Stimulated activated CD4-positive, alpha-beta T cell treated with anti-CD3 and anti-CD28 coated beads, Interleukin-1b, Interleukin-23, amount 100 ng/mL, for 24 hours (primary cell): ENCODE measurements at regions not wholly inside any gene's neighbourhood (a gene's known extent, or its start where the extent isn't known, plus 50 kb on each side); places are given as distances from the start of the nearest gene placed in this dataset.

Experiments
- DNase-seq, 4 experiments: peaks; one replicate each; pipeline ENCODE4 v3.0.0-alpha.2; 2020; ENCODE audit warnings: low read depth in 4 of 4, low spot score in 1 of 4

DNA sequence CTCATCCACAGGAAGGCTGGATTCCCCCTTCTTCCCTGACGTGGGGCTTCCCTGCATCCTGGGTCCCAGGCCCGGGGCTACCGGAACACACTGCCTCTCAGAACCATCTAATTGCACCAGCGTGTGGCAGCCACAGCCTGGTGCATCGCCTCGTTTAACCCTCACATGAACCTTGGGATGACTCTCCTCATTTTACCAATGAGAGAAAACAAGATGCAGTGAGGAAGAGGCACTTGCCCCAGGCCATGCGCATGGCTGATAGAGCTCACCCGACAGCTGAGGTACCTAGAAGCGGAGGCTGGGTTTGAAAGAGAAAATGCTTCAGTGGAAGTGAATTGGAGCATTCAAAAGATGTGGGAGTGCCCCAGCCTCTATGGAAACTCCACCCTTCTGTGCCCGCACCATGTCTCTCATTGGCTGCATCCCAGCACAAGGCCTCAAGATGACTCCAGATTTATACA is 162.3 kb downstream of the KATNIP start:
- DNase-seq: no peak

DNA sequence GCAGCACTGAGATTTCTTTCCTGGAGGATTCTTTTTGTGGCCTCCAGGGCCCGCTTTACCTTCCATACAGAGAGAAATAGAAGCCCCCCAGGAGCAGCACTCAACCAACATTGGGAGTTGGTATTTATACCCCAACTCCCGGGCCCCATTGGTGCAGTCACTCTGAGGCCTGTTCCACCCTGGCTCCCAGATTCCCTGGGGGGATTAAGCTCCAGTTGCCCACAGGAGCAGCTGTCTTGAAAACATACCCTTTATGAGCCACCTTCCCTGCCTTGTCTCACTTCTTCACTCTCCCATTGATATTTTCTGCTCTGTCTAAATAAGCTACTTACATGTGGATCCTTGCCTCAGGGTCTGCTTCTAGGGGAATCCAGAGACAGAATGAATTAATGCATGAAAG is 167.8 kb downstream of the KATNIP start:
- DNase-seq: no peak

DNA sequence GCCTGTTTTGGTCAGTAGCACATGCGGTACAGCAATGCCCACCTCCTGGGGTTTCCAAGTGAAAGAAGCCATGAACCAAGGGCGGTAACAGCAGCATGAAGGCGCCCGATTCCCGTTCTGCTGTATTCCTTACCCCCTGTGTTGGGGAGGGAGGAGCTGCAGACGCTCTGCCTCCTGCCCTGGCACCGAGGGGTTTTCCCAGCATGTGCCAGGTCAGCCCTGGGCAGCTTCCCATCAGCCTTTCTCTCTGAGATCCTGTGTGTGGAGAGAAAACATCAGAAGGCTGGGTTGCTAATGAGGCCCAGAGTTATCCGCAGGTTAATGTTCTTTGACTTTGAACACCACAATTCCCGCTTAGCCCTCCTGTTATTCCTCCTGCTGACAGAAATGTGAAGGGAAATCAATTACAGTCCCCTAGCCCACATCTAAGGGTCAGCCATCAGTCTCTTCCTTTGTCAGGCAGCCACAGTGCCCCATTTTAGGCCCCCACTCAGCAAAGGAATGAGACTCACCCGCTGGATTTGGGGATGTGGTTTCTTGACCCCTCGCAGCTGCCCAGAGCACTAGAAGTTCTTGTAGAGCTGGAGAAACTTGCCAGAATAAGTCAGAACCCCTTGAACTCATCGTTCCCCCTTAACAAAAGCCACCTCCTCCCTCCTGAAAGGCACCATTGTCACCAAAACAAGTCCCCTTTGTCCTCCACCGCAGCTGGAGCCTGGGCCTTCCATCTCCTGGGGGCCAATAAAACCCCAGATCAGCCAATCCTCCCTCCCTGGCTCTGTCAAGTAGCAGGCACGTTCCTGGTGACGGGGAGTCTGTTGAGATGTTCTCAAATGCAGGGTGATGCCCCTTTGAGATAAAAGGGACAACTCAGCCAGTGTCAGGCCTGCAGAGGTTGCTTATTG is 168.5 kb downstream of the KATNIP start:
- DNase-seq: no peak

DNA sequence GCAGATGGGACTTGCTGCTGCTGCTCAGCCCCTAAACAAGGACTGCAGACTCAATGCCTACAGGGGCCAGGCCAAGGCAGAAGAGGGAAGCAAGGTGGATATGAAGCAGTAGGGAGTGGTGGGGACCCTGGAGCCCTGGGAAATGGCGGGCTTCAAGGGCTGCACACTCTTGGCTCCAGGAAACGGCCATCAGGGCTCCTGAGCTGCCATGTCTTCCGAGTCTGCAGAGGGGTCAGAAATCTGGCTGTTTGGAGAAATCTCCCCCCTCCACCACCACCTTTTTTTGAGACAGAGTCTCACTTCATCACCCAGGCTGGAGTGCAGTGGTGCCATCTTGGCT is 169.1 kb downstream of the KATNIP start:
- DNase-seq: no peak

DNA sequence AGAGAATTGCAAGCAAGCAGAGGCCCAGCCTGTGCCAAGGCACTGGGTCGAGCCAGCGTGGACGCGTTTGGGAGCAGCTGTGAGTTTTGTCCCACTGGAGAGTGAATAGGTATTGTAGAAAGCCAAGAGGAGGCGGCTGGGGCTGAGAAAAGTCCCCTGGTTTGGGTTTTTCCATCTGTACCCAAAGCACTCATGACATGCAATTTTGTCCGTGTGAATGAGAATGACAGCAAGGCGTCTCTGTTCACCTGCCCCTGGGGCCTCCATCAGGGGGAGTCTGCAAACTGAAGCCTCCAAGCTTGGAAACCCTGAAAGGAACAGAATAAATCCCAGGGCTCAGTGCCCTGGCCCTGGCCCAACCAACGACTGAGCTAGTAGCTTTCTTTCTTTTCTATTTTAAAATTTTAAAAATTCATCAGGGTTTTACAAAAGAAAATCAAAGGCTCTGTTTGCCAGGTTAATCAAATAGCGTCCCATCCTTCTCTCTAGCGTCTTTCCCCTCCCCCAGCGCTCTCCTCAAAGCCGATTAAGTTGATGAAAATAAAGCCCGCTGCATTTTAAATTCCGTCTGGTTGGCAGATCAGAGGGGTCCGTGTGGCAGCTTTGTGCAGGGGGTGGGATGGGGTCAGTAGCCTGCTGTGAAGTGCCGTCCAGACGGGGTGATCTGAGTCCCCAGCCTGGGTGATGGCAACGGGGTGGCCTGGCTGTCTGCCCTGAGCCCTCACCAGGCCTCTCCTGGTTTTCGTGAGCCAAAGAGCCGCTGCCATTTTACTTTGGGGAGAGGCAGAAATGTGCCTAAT is 171.0 kb downstream of the KATNIP start:
- no peak for DNase-seq

DNA sequence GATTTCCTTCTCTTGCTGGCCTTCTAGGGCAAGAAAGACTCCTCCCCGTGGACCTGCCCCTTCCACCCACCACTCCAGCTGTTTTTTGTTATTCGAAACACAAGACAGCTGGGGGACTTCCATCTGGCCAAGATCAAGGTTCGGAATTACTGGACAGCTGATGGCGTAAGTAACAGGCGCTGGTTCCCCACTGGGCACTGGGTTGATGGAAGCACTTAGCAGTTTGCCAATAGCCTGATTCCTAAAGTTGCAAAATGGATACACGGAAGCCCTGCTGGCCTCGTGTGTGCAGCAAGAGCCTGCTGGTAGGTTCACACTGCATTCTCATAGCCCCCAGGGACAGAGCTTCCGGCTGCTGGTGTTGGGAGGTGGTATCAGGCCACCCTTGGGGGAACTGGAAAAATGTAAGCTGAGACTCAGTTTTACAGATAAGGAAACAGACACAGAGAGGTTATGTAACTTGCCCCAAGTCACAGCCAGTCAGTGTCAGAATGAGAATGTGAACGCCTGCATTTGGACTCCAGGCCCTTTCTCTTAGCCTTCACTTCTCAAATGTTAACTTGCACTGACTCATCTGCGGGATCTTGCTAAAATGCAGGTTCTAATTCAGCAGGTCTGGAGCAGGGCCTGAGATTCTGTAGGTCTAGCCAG is 171.7 kb downstream of the KATNIP start:
- no peak for DNase-seq

DNA sequence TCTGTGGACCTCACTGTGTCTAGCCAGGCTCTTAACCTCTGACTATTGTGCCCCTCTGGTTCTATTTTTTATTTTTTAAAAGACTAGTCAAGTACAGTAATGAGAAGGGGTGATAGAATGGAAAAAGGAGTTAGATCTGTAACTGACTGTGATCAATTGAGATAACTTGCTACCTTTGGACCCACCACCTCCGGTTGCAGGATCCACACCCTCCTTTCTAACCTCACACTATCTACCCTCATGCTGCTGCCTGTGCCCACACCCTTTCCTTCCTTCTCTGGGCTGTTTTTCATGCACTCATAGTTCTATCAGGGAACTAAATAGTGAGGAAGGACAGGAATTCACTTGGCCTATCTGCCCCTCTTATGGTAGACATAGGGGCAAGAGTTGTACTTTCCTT is 172.3 kb downstream of the KATNIP start:
- no peak for DNase-seq

DNA sequence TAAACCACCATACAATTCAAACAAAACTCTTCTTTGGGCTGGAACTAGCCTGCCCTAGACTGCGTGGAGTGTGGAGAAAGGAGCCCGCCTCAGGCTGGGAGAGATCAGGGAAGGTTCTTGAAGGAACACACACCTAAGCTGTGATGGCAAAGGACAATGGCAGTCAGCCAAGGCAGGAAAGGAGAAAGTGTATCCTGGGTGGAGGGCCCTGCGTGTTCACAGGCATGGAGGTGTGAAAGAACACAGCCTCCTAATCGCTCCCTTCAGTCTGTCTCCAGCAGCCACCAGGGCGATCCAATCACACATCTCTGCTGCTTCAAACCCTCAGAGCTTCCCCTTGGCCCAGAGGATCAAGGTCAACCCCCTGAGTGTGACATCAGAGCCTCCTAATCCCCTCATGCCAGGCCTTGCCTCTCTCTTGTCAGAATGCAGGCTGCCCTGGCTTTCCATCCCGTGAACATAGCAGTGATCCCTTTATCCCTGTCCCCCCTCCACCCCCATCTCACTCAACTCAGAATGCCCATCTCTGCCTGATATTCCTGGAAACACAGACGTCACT is 173.0 kb downstream of the KATNIP start:
- no peak for DNase-seq

DNA sequence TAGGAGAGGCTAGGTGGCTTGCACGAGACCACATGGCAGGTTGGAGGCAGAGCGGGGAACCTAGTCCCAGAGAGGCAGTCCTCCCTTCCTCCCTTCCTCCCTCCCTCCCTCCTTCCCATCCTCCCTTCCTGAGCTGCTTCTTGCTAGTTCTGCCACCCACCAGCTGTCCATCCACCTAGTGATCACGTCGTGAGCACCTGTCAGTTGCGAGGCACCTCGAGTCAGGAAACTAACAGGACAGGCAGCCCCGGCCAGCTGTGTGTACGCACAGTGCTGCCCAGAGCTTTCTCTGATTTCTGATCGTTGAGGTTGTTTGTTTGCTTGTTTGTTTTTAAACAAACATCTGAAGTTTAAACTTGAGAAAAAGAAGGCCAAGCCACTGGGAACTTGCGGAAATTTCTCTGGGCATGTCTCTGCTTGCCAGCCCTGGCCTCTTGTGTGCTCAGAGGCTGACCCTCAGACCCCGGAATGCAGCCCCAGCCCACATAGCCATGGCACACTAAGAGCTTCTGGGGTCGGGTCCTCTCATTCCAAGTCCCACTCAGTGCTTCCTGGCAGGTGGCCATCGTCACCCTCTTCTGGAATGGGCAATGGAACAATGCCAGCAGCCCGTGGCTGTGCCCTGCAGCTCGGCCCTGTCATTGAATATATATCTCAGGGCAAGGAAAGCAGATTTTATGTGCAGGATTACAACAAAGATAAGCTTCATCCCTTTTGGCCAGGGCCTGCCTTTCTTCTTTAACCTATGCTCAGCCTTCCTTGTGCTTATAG is 174.0 kb downstream of the KATNIP start:
- DNase-seq: no peak

DNA sequence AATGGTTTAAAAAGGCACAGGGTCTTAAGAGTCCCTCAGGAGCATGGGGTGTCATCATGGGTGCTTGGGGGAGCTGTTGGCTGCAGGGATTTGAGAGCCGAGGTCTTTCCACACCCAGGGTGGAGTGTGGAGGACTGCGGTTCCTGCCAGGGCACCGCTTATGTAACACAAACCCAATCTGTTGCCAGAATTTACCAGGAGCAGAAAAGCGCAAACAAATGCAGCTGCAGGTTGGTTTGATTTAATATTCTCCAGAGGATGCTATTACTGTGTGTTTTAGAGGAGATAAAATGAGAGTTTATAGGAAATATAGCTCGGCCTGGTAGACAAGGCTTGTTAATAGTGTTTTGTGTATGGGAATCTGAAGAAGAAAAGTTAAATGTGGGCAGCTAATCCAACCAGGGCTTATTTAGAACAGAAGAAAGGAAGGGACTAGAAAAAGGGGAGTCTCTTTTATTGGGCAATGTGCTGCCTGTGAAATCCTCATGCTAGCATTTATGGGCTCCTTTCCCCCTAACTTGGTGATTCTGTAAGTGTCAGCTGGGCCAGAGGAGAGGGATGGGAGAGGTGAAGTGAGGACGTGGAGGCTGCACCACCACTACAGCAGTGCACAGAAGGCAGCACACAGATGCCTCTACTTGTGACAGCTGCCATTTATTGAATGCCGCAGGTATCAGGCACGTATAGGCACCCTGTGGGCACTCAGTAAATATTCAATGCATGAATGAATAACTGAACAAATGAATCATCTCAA is 174.7 kb downstream of the KATNIP start:
- DNase-seq: no peak

DNA sequence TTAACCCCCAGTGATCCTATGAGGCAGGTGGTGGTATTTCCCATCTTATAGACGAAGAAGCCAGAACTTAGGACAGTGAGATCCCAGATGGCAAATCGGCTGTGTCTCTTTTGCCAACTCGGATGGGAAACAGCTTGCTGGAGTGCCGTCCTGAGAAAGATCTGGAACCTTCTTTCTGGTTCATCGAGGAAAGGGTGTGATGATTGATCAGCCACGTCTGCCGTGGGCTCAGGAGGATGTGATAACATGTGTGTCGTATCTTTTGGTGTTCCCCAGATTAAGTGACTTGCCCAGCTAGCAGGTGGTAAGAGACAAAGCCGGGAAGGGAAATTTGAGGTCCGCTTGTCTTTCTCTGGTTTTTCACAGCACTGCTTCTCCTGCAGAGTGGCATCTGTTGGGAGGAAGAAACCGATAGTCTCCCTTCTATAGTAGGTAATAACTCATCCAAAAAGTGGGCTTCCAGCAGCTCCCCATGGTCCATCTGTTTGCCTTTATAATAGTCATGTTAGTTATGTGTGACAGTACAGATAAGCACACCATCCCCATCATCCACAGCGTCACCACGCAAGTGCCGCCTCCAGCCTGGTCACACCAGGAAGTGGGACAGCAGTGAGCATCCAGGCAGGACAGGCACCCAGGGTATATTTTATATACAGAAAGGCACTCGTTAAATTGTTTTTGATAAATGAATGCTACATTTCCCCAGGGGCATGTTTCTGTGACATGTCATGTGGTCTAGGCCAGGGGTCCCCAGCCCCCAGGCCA is 175.5 kb downstream of the KATNIP start:
- no peak for DNase-seq

DNA sequence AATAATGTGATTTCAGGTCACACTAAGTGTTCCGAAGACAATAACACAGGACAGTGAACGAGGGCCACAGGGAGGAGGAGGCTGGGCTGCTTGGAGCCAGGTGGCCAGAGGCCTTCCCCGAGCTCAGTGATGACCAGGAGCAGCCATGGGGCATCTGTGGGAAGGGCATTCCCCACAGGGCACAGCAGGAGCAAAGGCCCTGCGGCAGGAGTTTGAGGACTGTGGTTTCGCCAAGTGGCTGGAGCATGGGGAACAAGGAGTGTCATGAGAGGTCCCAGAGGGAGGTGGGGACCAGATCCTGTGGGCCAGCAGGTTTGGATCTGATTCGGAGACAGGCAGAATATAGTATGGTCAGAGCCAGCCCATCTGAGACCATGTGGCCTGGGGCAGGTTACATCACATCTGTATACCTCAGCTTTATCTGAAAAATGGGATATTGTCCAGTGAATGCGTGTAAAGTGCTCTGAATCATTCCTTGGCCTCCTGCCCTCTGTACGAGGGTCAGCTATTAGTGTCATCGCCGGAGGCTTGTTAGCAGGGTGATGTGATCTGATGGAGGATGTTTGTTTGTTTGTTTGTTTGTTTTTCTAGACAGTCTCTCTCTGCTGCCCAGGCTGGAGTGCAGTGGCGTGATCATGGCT is 176.8 kb downstream of the KATNIP start:
- DNase-seq: no peak

DNA sequence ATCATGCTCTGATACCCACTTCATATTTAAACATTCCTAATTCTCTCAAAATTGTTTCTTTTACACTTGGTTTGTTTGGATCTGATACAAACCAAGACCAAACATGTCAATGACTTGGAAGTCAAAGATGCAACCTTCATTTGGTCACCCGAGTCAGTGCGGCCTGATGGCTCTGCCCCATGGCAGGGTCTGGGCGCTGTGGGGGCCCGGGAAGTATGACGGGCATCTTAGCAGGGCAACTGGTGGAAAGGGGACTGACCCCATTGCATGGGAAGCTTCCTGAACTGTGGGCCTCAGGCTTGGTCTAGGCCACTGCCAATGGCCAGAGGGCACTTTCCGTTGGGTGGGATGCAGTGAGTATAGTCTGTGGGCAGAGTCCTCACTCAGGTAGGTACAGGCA is 178.0 kb downstream of the KATNIP start:
- no peak for DNase-seq

DNA sequence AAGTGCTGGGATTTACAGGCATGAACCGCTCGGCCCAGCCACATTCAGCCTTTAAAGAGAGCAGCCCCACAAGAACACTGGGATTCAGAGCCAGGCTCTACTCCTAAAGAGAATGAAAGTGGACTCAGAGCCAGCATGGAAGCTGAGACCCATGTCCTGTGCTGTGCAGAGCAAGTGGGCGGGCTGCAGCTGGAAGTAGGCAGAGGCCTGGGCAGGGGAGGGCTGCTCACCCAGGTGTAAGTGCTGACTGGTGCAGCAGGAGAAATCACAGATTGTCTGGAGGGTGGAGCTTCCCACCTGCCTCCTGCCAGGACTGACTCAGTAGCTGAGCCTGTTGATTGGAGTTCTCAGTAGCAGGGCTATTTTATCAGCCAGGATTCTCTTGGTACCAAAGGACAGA is 178.7 kb downstream of the KATNIP start:
- DNase-seq: no peak

DNA sequence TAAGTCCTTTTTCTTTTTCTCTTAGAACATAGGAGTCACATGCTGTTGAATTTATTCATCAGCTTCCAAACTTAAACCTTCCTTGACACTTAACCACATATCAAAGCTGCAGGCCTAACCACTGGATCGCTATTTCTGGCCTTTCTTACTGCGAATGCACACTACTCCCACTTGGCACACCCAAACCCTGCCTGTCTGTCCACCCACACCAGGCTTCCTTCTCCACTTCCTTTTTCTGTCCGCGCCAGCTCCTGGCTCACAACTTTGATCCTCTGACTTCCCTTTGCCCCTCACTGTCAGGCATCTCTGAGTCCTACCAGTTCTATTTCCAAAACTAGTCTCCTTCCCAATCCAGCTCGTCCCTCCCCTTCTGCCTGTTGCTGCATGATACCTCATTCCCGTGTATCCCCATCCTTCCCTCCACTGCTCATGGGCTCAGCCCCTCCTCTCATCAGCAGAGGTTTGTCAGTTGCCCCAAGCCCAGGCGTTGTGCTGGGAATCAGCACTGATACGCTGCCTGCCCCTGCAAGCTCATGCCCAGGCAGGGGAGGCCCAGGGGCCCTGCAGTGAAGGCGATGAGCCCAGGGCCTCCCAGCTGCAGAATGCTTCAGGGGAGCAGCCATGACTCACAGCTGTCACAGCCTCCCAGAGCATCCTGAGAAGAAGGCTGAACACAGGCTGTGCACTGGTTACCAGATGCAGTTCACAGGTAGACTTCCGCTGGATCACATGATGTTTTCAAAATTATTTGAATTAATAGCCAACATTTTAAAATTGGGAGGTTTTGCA is 179.8 kb downstream of the KATNIP start:
- no peak for DNase-seq

DNA sequence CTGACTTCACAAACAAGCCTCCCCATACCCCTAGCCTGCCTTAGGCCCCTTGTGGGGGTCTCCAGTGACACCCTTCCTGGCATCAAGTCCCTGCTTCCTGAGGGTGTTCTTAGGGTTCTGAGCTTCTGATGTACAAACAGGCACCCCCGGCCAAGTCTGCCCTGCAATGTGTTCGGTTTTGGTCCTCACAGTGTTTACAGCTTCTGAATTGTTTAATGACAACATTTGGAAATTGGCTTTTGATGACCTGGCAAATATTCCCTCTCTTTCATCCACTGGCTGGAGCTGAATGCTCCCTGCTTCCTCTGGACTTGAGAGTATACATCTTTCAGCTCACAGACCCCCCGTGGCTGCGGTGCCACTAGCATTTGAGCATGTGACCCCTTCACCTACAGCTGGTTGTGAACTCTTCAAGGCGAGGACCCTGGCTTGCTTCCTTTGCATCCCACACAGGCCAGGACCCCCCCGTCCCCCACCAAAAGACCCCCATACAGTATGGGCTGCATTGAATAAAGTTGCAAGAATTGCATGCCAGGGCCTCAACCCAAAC is 180.8 kb downstream of the KATNIP start:
- no peak for DNase-seq

DNA sequence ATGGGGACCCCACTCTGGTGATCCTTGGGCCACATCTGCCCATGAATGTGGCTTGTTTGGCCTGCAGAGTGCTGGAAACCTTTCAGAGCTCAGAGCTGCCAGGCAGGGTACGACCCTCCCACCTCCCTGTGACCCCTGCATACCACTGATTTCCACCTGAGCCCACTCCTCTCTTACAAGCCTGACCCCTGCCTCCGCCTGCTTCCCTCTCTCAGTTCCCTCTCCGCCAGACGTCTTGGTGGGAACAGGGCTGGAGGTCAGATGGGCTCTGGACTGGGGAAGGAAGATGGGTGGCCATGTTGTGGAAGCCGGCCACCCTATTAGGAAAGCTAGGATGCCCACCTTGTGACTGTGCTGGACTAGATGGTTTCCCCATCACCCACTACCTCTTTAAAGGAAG is 185.1 kb downstream of the KATNIP start:
- no peak for DNase-seq

DNA sequence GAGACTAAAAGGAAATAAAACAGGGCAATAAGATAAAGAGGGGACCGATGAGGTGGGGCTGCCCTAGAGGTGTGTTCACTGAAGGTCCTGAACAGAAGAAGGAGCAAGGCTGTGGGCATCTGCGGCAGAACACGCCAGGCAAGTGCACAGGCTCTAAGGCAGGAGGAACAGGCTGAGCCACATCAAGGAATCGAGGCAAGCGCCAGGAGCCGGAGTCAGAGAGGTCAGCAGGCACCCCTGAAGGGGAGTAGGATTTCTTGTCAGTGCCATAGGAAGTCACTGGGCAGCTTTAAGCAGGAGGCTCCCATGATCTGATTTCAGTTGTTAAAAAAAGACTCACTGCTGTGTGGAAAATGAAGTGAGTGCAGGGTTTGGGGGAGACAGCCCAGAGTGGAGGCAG is 186.5 kb downstream of the KATNIP start:
- no peak for DNase-seq
